Right lobe of liver (tissue), 4 donors: ENCODE measurements at regions not wholly inside any gene's neighbourhood (a gene's known extent, or its start where the extent isn't known, plus 50 kb on each side); places are given as distances from the start of the nearest gene placed in this dataset.

Source experiments
- CTCF ChIP-seq, 4 donors: fragments of 200-600 bp in 3 of 4; fragments of 450-650 bp in 1 of 4; IDR thresholded peaks; one replicate each; pipeline versions ENCODE4 v1.5.1 to v1.8.0; 2016 to 2022; ENCODE audit warnings: antibody characterized with exemption in 4 of 4, mild to moderate bottlenecking in 2 of 4
- POLR2A ChIP-seq: fragments of 450-650 bp; IDR thresholded peaks from one replicate; pipeline ENCODE4 v1.6.1; 2017; ENCODE audit warnings: antibody characterized with exemption, mild to moderate bottlenecking
- donor health status: DM: no; HTN: no; CAD: no.
- donor health status: DM: no; HTN: no; CAD: no.
- donor health status: DM: no; HTN: yes; CAD: no.

- TF ChIP-seq CTCF (IDR thresholded peaks at IDR 0.05) = no peak
- TF ChIP-seq POLR2A = no peak
These were observed 1537.4 kb downstream of the SLITRK1 start for GRCh38 chr13:82344867-82345266.
